ENCODE measurements at regions not wholly inside any gene's neighbourhood (a gene's known extent, or its start where the extent isn't known, plus 50 kb on each side); places are given as distances from the start of the nearest gene placed in this dataset.

GRCh38 chr11:134511255-134511654 lies 99.2 kb upstream of the B3GAT1 start:
- TF ChIP-seq CTCF (IDR thresholded peaks at IDR 0.05) = no peak
- no peak for TF ChIP-seq EP300 (IDR thresholded peaks at IDR 0.05)
